OCI-LY7 (cell line): ENCODE measurements at regions not wholly inside any gene's neighbourhood (a gene's known extent, or its start where the extent isn't known, plus 50 kb on each side); places are given as distances from the start of the nearest gene placed in this dataset.

ENCODE experiments used
- BruUV-seq: library from RNA; stranded (reverse); fragments of 400-500 nt; replicated peaks from 2 replicates; lab custom pipeline; 2021; lab: Mats Ljungman, UMichigan
- CTCF ChIA-PET: fragments of 300-600 bp; sonication (Branson Sonifier 250); formaldehyde crosslinking; loops from one replicate; lab custom pipeline; 2022; ENCODE audit warnings: antibody characterized with exemption; ENCODE audit not compliant: unreplicated experiment; lab: Charles Lee
- POLR2A ChIA-PET: fragments of 300-600 bp; sonication (Branson Sonifier 250); formaldehyde crosslinking; loops from one replicate; lab custom pipeline; 2022; ENCODE audit warnings: antibody characterized with exemption; lab: Charles Lee
- DNase-seq: peaks from one replicate; pipeline ENCODE4 v3.0.0-alpha.2; 2015; ENCODE audit warnings: low spot score
- H2AFZ ChIP-seq: fragments of 200-600 bp; sonication (generic), shearing (Covaris generic); 2 replicates; pipeline ENCODE4 v1.6.1; 2014; ENCODE audit warnings: mild to moderate bottlenecking, antibody characterized with exemption, low read length, moderate library complexity
- H3K27ac ChIP-seq: fragments of 200-600 bp; sonication (generic); 2 replicates; pipeline ENCODE4 v1.5.1; 2014; ENCODE audit warnings: mixed run types, low read depth, mild to moderate bottlenecking, moderate library complexity, low read length, inconsistent platforms; ENCODE audit not compliant: poor library complexity, severe bottlenecking
- H3K36me3 ChIP-seq: fragments of 200-600 bp; sonication (generic); 2 replicates; pipeline ENCODE4 v1.6.1; 2014; ENCODE audit warnings: mild to moderate bottlenecking, antibody characterized with exemption, low read length, moderate library complexity, mixed read lengths; ENCODE audit not compliant: insufficient read depth
- H3K4me1 ChIP-seq: fragments of 200-600 bp; sonication (generic); 2 replicates; pipeline ENCODE4 v1.5.1; 2014; ENCODE audit warnings: mild to moderate bottlenecking, low read length; ENCODE audit not compliant: insufficient read depth, poor library complexity, severe bottlenecking
- H3K4me2 ChIP-seq: fragments of 200-600 bp; sonication (generic); 2 replicates; pipeline ENCODE4 v1.6.1; 2014; ENCODE audit warnings: mild to moderate bottlenecking, low read length
- H3K4me3 ChIP-seq: fragments of 200-600 bp; sonication (generic); 2 replicates; pipeline ENCODE4 v1.5.1; 2014; ENCODE audit warnings: mild to moderate bottlenecking, low read depth, low read length; ENCODE audit not compliant: poor library complexity, severe bottlenecking
- H3K79me2 ChIP-seq: fragments of 200-600 bp; sonication (generic); 2 replicates; pipeline ENCODE4 v1.6.1; 2016; ENCODE audit warnings: low read depth, mild to moderate bottlenecking, low read length, moderate library complexity, mixed read lengths; ENCODE audit not compliant: insufficient read depth
- H3K9me2 ChIP-seq: fragments of 200-600 bp; sonication (generic); 2 replicates; pipeline ENCODE4 v1.6.1; 2016; ENCODE audit warnings: mild to moderate bottlenecking, low read length, mixed read lengths; ENCODE audit not compliant: insufficient read depth
- H3K9me3 ChIP-seq: fragments of 200-600 bp; sonication (generic); 2 replicates; pipeline ENCODE4 v1.6.1; 2014; ENCODE audit warnings: mild to moderate bottlenecking, mixed run types, low read length, mixed read lengths
- H4K20me1 ChIP-seq: fragments of 200-600 bp; sonication (generic); 2 replicates; pipeline ENCODE4 v1.6.1; 2014; ENCODE audit warnings: mild to moderate bottlenecking, antibody characterized with exemption, low read length, moderate library complexity, mixed read lengths; ENCODE audit not compliant: insufficient read depth
- EZH2phosphoT487 ChIP-seq: fragments of 200-600 bp; sonication (generic); IDR thresholded peaks from 2 replicates; pipeline ENCODE4 v1.6.1; 2018; ENCODE audit warnings: low read depth, borderline replicate concordance, mild to moderate bottlenecking, mixed run types, antibody characterized with exemption, low read length, moderate library complexity, mixed read lengths
- intact Hi-C: fragments of 100-400 bp; cut with micrococcal nuclease; formaldehyde crosslinking; loops from one replicate; pipeline ENCODE4 v1.10.0; 2022; ENCODE audit not compliant: unreplicated experiment
- TF ChIP-seq, protein P1 (sequence below): fragments of 200-600 bp; sonication (generic); conservative IDR thresholded peaks from 2 replicates; pipeline ENCODE4 v1.5.1; 2014; ENCODE audit warnings: mild to moderate bottlenecking, antibody characterized with exemption, low read length, moderate library complexity, mixed read lengths

DNA sequence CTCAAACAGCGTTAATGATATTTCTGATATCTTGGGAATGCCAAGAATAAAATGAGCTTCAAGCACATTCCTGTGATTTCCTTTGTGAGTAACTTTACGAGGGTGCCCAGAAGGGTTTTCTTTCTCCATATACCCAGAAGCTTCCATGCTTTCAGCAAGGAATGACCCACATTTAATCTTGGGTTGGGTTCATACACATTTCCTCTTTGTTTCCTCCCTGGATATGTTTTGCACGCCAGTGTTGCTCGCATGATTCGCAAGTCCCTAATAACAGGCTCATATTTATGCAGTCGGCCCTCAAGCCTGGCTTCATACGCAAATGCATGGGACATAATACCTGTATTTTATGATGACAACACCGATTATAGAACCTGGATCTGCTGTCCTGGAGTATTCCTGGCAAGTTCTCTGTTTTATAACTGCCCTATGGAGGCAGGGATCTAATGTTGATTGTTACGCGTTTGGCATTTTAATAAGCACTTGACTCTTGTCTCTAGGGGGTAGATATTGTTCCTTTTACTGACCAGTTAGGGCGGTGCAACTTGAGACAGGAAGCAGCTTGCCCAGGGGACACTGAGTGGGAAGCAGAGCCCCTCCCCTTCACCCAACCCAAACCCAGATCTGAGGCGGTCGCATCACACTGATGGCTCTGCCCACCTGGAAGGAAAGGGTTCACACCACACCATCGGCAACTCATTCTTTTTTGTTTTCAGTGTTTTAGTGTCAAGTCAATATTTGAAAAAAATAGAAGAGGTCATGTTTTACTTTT is 220.4 kb upstream of the SOX1 start:
- Histone ChIP-seq H3K4me3 (no peak overlapping the region), H3K9me3 (no peaks in the 10 kb centered on the region), H3K27ac (no peak overlapping the region), H3K79me2 (no peaks in the 10 kb centered on the region), H3K36me3 (no peaks in the 10 kb centered on the region), H3K4me2 (no peak overlapping the region), H4K20me1 (no peaks in the 10 kb centered on the region), H3K9me2 (no peaks in the 10 kb centered on the region), H3K4me1 (no peaks in the 10 kb centered on the region), H2AFZ (no peak overlapping the region)
- no peak for DNase-seq
- intact Hi-C loops = no loop called here
- TF ChIP-seq, protein P1, sequence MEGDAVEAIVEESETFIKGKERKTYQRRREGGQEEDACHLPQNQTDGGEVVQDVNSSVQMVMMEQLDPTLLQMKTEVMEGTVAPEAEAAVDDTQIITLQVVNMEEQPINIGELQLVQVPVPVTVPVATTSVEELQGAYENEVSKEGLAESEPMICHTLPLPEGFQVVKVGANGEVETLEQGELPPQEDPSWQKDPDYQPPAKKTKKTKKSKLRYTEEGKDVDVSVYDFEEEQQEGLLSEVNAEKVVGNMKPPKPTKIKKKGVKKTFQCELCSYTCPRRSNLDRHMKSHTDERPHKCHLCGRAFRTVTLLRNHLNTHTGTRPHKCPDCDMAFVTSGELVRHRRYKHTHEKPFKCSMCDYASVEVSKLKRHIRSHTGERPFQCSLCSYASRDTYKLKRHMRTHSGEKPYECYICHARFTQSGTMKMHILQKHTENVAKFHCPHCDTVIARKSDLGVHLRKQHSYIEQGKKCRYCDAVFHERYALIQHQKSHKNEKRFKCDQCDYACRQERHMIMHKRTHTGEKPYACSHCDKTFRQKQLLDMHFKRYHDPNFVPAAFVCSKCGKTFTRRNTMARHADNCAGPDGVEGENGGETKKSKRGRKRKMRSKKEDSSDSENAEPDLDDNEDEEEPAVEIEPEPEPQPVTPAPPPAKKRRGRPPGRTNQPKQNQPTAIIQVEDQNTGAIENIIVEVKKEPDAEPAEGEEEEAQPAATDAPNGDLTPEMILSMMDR = no peak
- no peak for TF ChIP-seq EZH2phosphoT487
- CTCF ChIA-PET = no interaction called here
- BruUV-seq = no TSS peak
- POLR2A ChIA-PET = no interaction called here

DNA sequence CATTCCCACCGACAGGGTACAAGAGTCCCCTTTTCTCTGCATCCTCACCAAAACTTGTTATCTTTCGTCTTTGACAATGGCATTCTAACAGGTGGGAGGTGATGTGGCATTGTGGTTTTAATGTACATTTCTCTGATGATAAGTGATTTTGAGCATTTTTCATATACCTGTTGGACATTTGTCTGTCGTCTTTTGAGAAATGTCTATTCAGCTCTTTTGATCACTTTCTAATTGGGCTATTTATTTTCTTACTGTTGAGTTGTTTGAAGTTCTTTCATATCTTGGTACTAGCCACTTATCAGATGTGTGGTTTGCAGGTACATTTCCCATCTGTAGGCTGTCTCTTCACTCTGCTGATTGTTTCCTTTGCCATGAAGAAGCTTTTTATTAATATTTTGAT is 219.0 kb upstream of the SOX1 start:
- Histone ChIP-seq H3K4me1 (no peaks in the 10 kb centered on the region), H4K20me1 (no peaks in the 10 kb centered on the region), H3K36me3 (no peaks in the 10 kb centered on the region), H3K9me2 (no peaks in the 10 kb centered on the region), H3K4me3 (no peak overlapping the region), H3K9me3 (no peaks in the 10 kb centered on the region), H3K79me2 (no peaks in the 10 kb centered on the region), H3K27ac (no peak overlapping the region), H3K4me2 (no peak overlapping the region), H2AFZ (no peak overlapping the region)
- intact Hi-C loops = no loop called here
- TF ChIP-seq EZH2phosphoT487 = no peak
- TF ChIP-seq, protein P1 = no peak
- no peak for DNase-seq
- CTCF ChIA-PET = no interaction called here
- BruUV-seq = no TSS peak
- POLR2A ChIA-PET = no interaction called here

DNA sequence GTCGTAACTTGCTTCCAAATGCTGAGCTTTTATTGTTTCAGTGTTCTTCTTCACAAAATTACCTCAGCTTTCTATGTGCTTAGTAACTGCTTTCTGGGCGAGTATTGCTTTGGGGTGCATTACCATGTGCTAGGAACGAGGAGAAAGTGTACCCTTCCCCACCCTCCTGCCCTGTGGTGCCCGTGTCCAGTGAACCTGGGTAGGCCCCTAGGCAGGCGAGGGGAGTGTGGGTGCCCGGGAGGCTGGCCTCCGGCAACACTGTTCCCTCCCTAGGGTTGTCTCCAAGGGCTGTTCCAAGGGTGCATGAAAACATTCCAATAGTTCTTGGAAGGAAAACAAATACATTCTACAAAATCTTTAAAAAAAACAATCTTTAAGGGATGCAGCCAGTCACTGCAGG is 216.5 kb upstream of the SOX1 start:
- ChIA-PET POLR2A (no interaction called here), CTCF (no interaction called here)
- BruUV-seq = no TSS peak

More for the DNA sequence above, 216.5 kb upstream of the SOX1 start:
- Histone ChIP-seq H3K4me2 (no peak overlapping the region), H4K20me1 (no peaks in the 10 kb centered on the region), H3K4me3 (no peak overlapping the region), H3K36me3 (no peaks in the 10 kb centered on the region), H3K4me1 (no peaks in the 10 kb centered on the region), H3K27ac (no peak overlapping the region), H2AFZ (no peak overlapping the region), H3K9me3 (no peaks in the 10 kb centered on the region), H3K79me2 (no peaks in the 10 kb centered on the region), H3K9me2 (no peaks in the 10 kb centered on the region)
- no peak for TF ChIP-seq EZH2phosphoT487
- TF ChIP-seq, protein P1 = no peak
- no peak for DNase-seq
- intact Hi-C loops = no loop called here
